Gastrocnemius medialis (tissue), 4 donors: ENCODE measurements at regions not wholly inside any gene's neighbourhood (a gene's known extent, or its start where the extent isn't known, plus 50 kb on each side); places are given as distances from the start of the nearest gene placed in this dataset.
A peak's percentile ranks its signal among the peaks of the same experiment; 100 is the strongest.

Experiments used
- ATAC-seq, 2 donors: fragments of 150-250 bp; one replicate each; pipeline ENCODE4 v1.9.1; 2016
- DNase-seq, 2 donors: peaks; one replicate each; pipeline ENCODE4 v3.0.0-alpha.2; 2019
- H3K27ac ChIP-seq, 4 donors: fragments of 200-600 bp; sonication (generic); 1 replicate in 1 of 4; 2 replicates in 3 of 4; pipeline ENCODE4 v1.5.1; 2016 to 2018; ENCODE audit warnings: mild to moderate bottlenecking in 2 of 4, moderate library complexity in 1 of 4
- H3K27me3 ChIP-seq, 3 donors: fragments of 200-600 bp; sonication (generic) in 2 of 3; 1 replicate in 1 of 3; 2 replicates in 2 of 3; pipeline versions ENCODE4 v1.5.1 to v1.6.0; 2016 to 2019; ENCODE audit warnings: mild to moderate bottlenecking in 1 of 3, moderate library complexity in 1 of 3
- H3K36me3 ChIP-seq, 2 donors: fragments of 200-600 bp; sonication (generic) in 1 of 2; one replicate each; pipeline ENCODE4 v1.5.1; 2017 to 2018
- H3K4me1 ChIP-seq, 2 donors: fragments of 200-600 bp; sonication (generic) in 1 of 2; one replicate each; pipeline ENCODE4 v1.5.1; 2016 to 2017; ENCODE audit warnings: mild to moderate bottlenecking in 2 of 2
- H3K4me3 ChIP-seq, 4 donors: fragments of 200-600 bp; sonication (generic) in 3 of 4; 1 replicate in 1 of 4; 2 replicates in 3 of 4; pipeline ENCODE4 v1.5.1; 2016 to 2019; ENCODE audit warnings: mild to moderate bottlenecking in 2 of 4
- H3K9me3 ChIP-seq, 3 donors: fragments of 200-600 bp; sonication (generic) in 2 of 3; 1 replicate in 1 of 3; 2 replicates in 2 of 3; pipeline ENCODE4 v1.5.1; 2016 to 2019
- CTCF ChIP-seq, 5 experiments: fragments of 450-650 bp in 3 of 5; fragments of 200-600 bp in 2 of 5; sonication (generic) in 2 of 5; IDR thresholded peaks in 4 of 5; conservative IDR thresholded peaks in 1 of 5; 1 replicate in 4 of 5; 2 replicates in 1 of 5; pipeline ENCODE4 v1.5.1; 2016 to 2019; ENCODE audit warnings: antibody characterized with exemption in 5 of 5, mild to moderate bottlenecking in 3 of 5, moderate library complexity in 3 of 5
- POLR2A ChIP-seq, 2 donors: fragments of 450-650 bp; IDR thresholded peaks; one replicate each; pipeline ENCODE4 v1.6.1; 2017; ENCODE audit warnings: antibody characterized with exemption in 2 of 2, mild to moderate bottlenecking in 2 of 2, moderate library complexity in 2 of 2
- in situ Hi-C, 4 donors: fragments of 200-750 bp; cut with MboI; loops; one replicate each; pipeline versions ENCODE4 v1.15.0 to v1.8.0; 2017; ENCODE audit warnings: low sequenced_read_pairs in 4 of 4
- intact Hi-C: fragments of 100-400 bp; cut with DNase I; formaldehyde crosslinking; loops from one replicate; pipeline ENCODE4 v1.15.1; 2023; ENCODE audit warnings: low total_unique reads

- peaks cover 0 to 12% (median 0%) of the 10 kb centered on the region in 3 donors for H3K27me3 ChIP-seq
- TF ChIP-seq POLR2A (IDR thresholded peaks at IDR 0.05) (no peak), CTCF (IDR thresholded peaks at IDR 0.05 in 4 of 5, conservative IDR thresholded peaks at IDR 0.05 in 1 of 5) (no peak)
- DNase-seq (no peak), ATAC-seq (peak in 1 of 2 donors; percentile 14)
- H3K36me3 ChIP-seq = no peaks in the 10 kb centered on the region
- H3K9me3 ChIP-seq = no peaks in the 10 kb centered on the region
- peaks cover 8 to 11% of the 10 kb centered on the region in 2 donors for H3K4me1 ChIP-seq
- H3K27ac ChIP-seq = no peak overlapping the region
- in situ Hi-C loops = no loop called here
- H3K4me3 ChIP-seq = no peak overlapping the region
- intact Hi-C loops = no loop called here
These were observed 297.8 kb upstream of the PRKCQ start for GRCh38 chr10:6877722-6878392.

GRCh38 chr10:6877336-6877721 is 297.3 kb upstream of the PRKCQ start:
- Histone ChIP-seq H3K4me3 (no peak overlapping the region), H3K36me3 (no peaks in the 10 kb centered on the region), H3K27ac (no peak overlapping the region), H3K9me3 (no peaks in the 10 kb centered on the region), H3K27me3 (peaks cover 0 to 12% (median 0%) of the 10 kb centered on the region in 3 donors), H3K4me1 (peaks cover 8 to 11% of the 10 kb centered on the region in 2 donors)
- ATAC-seq = peak in 1 of 2 donors; percentile 86
- in situ Hi-C loops = no loop called here
- TF ChIP-seq CTCF (IDR thresholded peaks at IDR 0.05 in 4 of 5, conservative IDR thresholded peaks at IDR 0.05 in 1 of 5) = no peak
- no peak for TF ChIP-seq POLR2A (IDR thresholded peaks at IDR 0.05)
- DNase-seq = peak; percentile 13 to 26
- intact Hi-C loops = no loop called here

GRCh38 chr10:6875269-6875865 is 295.3 kb upstream of the PRKCQ start:
- Histone ChIP-seq H3K4me3 (no peak overlapping the region), H3K4me1 (peaks cover 8 to 11% of the 10 kb centered on the region in 2 donors), H3K9me3 (no peaks in the 10 kb centered on the region), H3K27ac (no peak overlapping the region), H3K27me3 (peaks cover 0 to 12% (median 0%) of the 10 kb centered on the region in 3 donors), H3K36me3 (no peaks in the 10 kb centered on the region)
- ATAC-seq (no peak), DNase-seq (no peak)
- intact Hi-C loops (no loop called here), in situ Hi-C loops (no loop called here)
- TF ChIP-seq CTCF (IDR thresholded peaks at IDR 0.05 in 4 of 5, conservative IDR thresholded peaks at IDR 0.05 in 1 of 5) (no peak), POLR2A (IDR thresholded peaks at IDR 0.05) (no peak)

- DNase-seq = no peak
- no peaks in the 10 kb centered on the region for H3K4me1 ChIP-seq
- in situ Hi-C loops = no loop called here
- no peak overlapping the region for H3K27ac ChIP-seq
- no peaks in the 10 kb centered on the region for H3K36me3 ChIP-seq
- no peak for ATAC-seq
- H3K27me3 ChIP-seq = peaks cover 0 to 5% (median 0%) of the 10 kb centered on the region in 3 donors
- H3K9me3 ChIP-seq = no peaks in the 10 kb centered on the region
- H3K4me3 ChIP-seq = no peak overlapping the region
- TF ChIP-seq CTCF (IDR thresholded peaks at IDR 0.05 in 4 of 5, conservative IDR thresholded peaks at IDR 0.05 in 1 of 5) (no peak), POLR2A (IDR thresholded peaks at IDR 0.05) (no peak)
- intact Hi-C loops = no loop called here
These were observed 291.1 kb upstream of the PRKCQ start for GRCh38 chr10:6871128-6871527.
